ENCODE measurements at regions not wholly inside any gene's neighbourhood (a gene's known extent, or its start where the extent isn't known, plus 50 kb on each side); places are given as distances from the start of the nearest gene placed in this dataset.

GRCh38 chr5:8811581-8811980, 734.3 kb downstream of the SEMA5A start:
- TF ChIP-seq CTCF (IDR thresholded peaks at IDR 0.05; ENCODE audit: poor library complexity): no peak
- TF ChIP-seq EZH2 (IDR thresholded peaks at IDR 0.05; ENCODE audit: borderline replicate concordance): no peak
- no peak for TF ChIP-seq EZH2phosphoT487 (IDR thresholded peaks at IDR 0.05; ENCODE audit: low read depth, severe bottlenecking, unreplicated experiment)
